CD4-positive, alpha-beta T cell (primary cell): ENCODE measurements at regions not wholly inside any gene's neighbourhood (a gene's known extent, or its start where the extent isn't known, plus 50 kb on each side); places are given as distances from the start of the nearest gene placed in this dataset.

ENCODE experiments used
- ATAC-seq: fragments of 200-7000 bp; cut with Tn5 transposase; one replicate; pipeline ENCODE4 v1.10.0; 2022; ENCODE audit warnings: mild to moderate bottlenecking; ENCODE audit not compliant: poor library complexity
- CTCF ChIA-PET: fragments of 350-600 bp; sonication (Branson Sonifier 250); formaldehyde crosslinking; loops from one replicate; lab custom pipeline; 2021; ENCODE audit warnings: antibody characterized with exemption, inconsistent platforms; lab: Charles Lee
- POLR2A ChIA-PET: fragments of 350-600 bp; sonication (Branson Sonifier 250); formaldehyde crosslinking; loops from one replicate; lab custom pipeline; 2021; ENCODE audit warnings: antibody characterized with exemption, inconsistent platforms; lab: Charles Lee
- DNase-seq, 14 experiments: peaks; one replicate each; pipeline ENCODE4 v3.0.0-alpha.2; 2013 to 2020; ENCODE audit warnings: mixed read lengths in 2 of 14
- H3K27ac ChIP-seq, 2 donors: one replicate each; pipeline versions ENCODE4 v1.5.1 to v1.7.0; 2013; ENCODE audit warnings: low read length in 2 of 2, low read depth in 1 of 2, mild to moderate bottlenecking in 1 of 2
- H3K27me3 ChIP-seq, 2 experiments: 1 replicate in 1 of 2; 2 replicates in 1 of 2; pipeline versions ENCODE4 v1.6.1 to v1.7.0; 2013; ENCODE audit warnings: low read length in 2 of 2, control low read depth in 1 of 2, mild to moderate bottlenecking in 1 of 2, moderate library complexity in 1 of 2; ENCODE audit not compliant: insufficient read depth in 2 of 2, control insufficient read depth in 1 of 2
- H3K36me3 ChIP-seq: one replicate; pipeline ENCODE4 v1.6.1; 2013; ENCODE audit warnings: low read length, control low read depth; ENCODE audit not compliant: insufficient read depth
- H3K4me1 ChIP-seq: one replicate; pipeline ENCODE4 v1.6.1; 2013; ENCODE audit warnings: low read length, control low read depth; ENCODE audit not compliant: insufficient read depth
- H3K4me3 ChIP-seq: one replicate; pipeline ENCODE4 v1.5.1; 2013; ENCODE audit warnings: mild to moderate bottlenecking, low read length, moderate library complexity
- H3K9me3 ChIP-seq, 2 experiments: 1 replicate in 1 of 2; 2 replicates in 1 of 2; pipeline versions ENCODE4 v1.6.1 to v1.7.0; 2013; ENCODE audit warnings: low read length in 2 of 2, mild to moderate bottlenecking in 2 of 2, control low read depth in 1 of 2, moderate library complexity in 1 of 2; ENCODE audit not compliant: control insufficient read depth in 1 of 2, insufficient read depth in 1 of 2
- H3K27ac Mint-ChIP-seq: one replicate; pipeline ENCODE4 v1.8.0; 2020; ENCODE audit warnings: mixed read lengths
- H3K27me3 Mint-ChIP-seq: one replicate; pipeline ENCODE4 v1.8.0; 2021; ENCODE audit warnings: mixed read lengths
- H3K36me3 Mint-ChIP-seq: one replicate; pipeline ENCODE4 v1.8.0; 2021; ENCODE audit warnings: low read depth, mixed read lengths
- H3K4me1 Mint-ChIP-seq: one replicate; pipeline ENCODE4 v1.8.0; 2021; ENCODE audit warnings: low read depth, mixed read lengths
- H3K4me3 Mint-ChIP-seq: one replicate; pipeline ENCODE4 v1.8.0; 2020; ENCODE audit warnings: mild to moderate bottlenecking, mixed read lengths
- H3K9me3 Mint-ChIP-seq: one replicate; pipeline ENCODE4 v1.8.0; 2020; ENCODE audit warnings: mixed read lengths
- intact Hi-C, 2 experiments: fragments of 100-400 bp; cut with DNase I in 1 of 2; cut with micrococcal nuclease in 1 of 2; formaldehyde crosslinking; loops; one replicate each; pipeline versions ENCODE4 v1.15.1 to v1.9.0; 2023 to 2025; cut with DNase I, micrococcal nuclease
- TF ChIP-seq, protein P1 (sequence below): fragments of 200-600 bp; IDR thresholded peaks from one replicate; pipeline ENCODE4 v1.8.0; 2022; ENCODE audit warnings: antibody characterized with exemption, mild to moderate bottlenecking

GRCh38 chr9:14522627-14523379 lies 170.4 kb downstream of the ZDHHC21 start:
- no peaks in the 10 kb centered on the region for H3K27me3 Mint-ChIP-seq
- H3K27me3 ChIP-seq, result peaks cover 0 to 3% of the 10 kb centered on the region in 2 experiments
- ChIA-PET CTCF (no interaction called here), POLR2A (no interaction called here)
- no peaks in the 10 kb centered on the region for H3K36me3 ChIP-seq
- no peaks in the 10 kb centered on the region for H3K9me3 ChIP-seq
- no peaks in the 10 kb centered on the region for H3K9me3 Mint-ChIP-seq
- ATAC-seq (no peak), DNase-seq (no peak)
- no peak overlapping the region for H3K4me3 Mint-ChIP-seq
- TF ChIP-seq, protein P1, sequence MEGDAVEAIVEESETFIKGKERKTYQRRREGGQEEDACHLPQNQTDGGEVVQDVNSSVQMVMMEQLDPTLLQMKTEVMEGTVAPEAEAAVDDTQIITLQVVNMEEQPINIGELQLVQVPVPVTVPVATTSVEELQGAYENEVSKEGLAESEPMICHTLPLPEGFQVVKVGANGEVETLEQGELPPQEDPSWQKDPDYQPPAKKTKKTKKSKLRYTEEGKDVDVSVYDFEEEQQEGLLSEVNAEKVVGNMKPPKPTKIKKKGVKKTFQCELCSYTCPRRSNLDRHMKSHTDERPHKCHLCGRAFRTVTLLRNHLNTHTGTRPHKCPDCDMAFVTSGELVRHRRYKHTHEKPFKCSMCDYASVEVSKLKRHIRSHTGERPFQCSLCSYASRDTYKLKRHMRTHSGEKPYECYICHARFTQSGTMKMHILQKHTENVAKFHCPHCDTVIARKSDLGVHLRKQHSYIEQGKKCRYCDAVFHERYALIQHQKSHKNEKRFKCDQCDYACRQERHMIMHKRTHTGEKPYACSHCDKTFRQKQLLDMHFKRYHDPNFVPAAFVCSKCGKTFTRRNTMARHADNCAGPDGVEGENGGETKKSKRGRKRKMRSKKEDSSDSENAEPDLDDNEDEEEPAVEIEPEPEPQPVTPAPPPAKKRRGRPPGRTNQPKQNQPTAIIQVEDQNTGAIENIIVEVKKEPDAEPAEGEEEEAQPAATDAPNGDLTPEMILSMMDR, result no peak
- H3K4me1 ChIP-seq, result no peaks in the 10 kb centered on the region
- no peak overlapping the region for H3K4me3 ChIP-seq
- H3K36me3 Mint-ChIP-seq, result no peaks in the 10 kb centered on the region
- no peak overlapping the region for H3K27ac ChIP-seq
- no peaks in the 10 kb centered on the region for H3K4me1 Mint-ChIP-seq
- H3K27ac Mint-ChIP-seq, result no peak overlapping the region
- intact Hi-C loops, result no loop called here

- H3K27me3 Mint-ChIP-seq, result no peaks in the 10 kb centered on the region
- TF ChIP-seq, protein P1, result no peak
- H3K36me3 Mint-ChIP-seq, result no peaks in the 10 kb centered on the region
- Histone ChIP-seq H3K27me3 (peaks cover 0 to 3% of the 10 kb centered on the region in 2 experiments), H3K36me3 (no peaks in the 10 kb centered on the region), H3K27ac (no peak overlapping the region), H3K4me1 (no peaks in the 10 kb centered on the region), H3K4me3 (no peak overlapping the region), H3K9me3 (peaks cover 0 to 6% of the 10 kb centered on the region in 2 experiments)
- no peak for DNase-seq
- no peak for ATAC-seq
- H3K27ac Mint-ChIP-seq, result no peak overlapping the region
- no peaks in the 10 kb centered on the region for H3K4me1 Mint-ChIP-seq
- POLR2A ChIA-PET, result no interaction called here
- no peak overlapping the region for H3K4me3 Mint-ChIP-seq
- CTCF ChIA-PET, result no interaction called here
- intact Hi-C loops, result no loop called here
- no peaks in the 10 kb centered on the region for H3K9me3 Mint-ChIP-seq
Observed at GRCh38 chr9:14520341-14520740, 172.9 kb downstream of the ZDHHC21 start.

DNA sequence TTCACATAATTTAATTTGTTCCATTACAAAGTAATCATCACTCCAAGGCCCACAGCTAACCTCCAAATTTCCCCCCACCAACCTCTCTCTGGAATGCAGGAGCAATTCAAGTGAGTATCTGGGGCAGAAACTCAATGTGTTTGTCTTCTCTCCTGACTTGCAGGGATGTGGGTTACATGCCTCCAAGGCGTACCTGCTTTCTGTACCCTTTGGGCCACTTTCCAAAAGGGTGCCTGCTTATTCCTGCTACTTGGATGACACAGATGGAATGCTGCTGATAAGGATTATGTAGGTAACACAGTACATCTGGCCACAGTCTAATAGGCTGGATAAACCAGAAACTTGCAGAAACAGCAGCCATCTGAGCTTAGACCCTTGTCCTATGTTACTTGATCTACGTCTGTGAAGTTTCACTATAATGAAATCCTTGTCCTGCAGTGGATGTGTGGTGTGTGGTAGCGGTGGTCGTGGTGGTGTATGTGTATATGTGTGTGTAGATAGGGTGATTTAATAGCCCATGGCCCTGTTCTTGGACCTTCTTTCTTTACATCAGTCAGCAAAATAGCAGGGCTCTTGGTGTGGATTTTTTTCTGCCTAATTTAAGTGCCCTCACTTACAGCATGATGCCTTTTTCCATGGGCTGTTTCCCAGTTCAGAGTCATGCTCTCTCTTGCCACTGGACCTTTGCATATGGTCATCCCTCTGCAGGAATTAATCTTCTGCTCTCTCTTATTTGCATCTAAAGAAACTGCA lies 175.9 kb downstream of the ZDHHC21 start:
- Histone ChIP-seq H3K9me3 (peaks cover 0 to 6% of the 10 kb centered on the region in 2 experiments), H3K27me3 (no peaks in the 10 kb centered on the region), H3K27ac (no peak overlapping the region), H3K4me1 (no peaks in the 10 kb centered on the region), H3K4me3 (no peak overlapping the region), H3K36me3 (no peaks in the 10 kb centered on the region)
- Mint-ChIP-seq H3K36me3 (no peaks in the 10 kb centered on the region), H3K27me3 (no peaks in the 10 kb centered on the region), H3K9me3 (no peaks in the 10 kb centered on the region), H3K4me1 (no peaks in the 10 kb centered on the region), H3K27ac (no peak overlapping the region), H3K4me3 (no peak overlapping the region)
- ATAC-seq, result no peak
- DNase-seq, result no peak
- TF ChIP-seq, protein P1, result no peak
- ChIA-PET CTCF (no interaction called here), POLR2A (no interaction called here)
- intact Hi-C loops, result loop anchor here in 1 of 2 experiments (5.0 kb wide), 1 partner anchor 50 kb away; no protein-coding TSS in a partner anchor
